GDM1 (cell line): ENCODE measurements at regions not wholly inside any gene's neighbourhood (a gene's known extent, or its start where the extent isn't known, plus 50 kb on each side); places are given as distances from the start of the nearest gene placed in this dataset.

Experiments used
- DNase-seq: peaks from one replicate; lab custom pipeline; 2025; lab: John Stamatoyannopoulos, UW

DNA sequence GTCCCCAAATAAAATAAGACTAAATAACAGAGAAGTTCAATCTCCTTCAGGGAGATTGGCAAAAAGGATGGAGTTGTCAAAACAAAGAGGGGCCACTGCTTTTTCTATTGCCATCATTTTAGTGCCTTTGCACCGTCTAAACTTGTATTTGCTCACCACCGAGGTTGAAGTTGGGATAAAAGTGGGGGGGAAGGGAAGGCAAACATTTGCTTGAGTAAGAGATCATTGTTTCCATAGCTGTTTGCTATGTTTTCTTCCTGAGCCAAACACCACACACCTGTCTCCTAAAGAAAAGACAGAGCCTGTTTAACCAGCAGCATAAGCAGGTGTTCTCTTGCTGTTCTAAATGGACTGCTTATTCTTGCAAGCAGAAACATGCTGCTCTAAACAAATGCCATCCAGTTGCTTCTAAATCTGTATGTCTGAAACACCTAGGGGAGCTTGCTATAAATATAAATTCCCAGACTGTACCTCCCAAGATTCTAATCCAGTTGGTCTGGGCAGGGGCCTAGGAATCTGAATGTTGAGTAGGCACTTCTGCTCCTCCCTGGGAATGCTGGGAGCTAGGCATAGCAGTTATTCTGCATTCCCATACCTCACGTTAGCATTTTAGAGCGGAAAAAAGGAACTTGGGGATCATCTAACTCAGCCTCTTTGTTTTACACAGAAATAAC lies 179.4 kb upstream of the ARL4C start:
- DNase-seq: no peak

DNA sequence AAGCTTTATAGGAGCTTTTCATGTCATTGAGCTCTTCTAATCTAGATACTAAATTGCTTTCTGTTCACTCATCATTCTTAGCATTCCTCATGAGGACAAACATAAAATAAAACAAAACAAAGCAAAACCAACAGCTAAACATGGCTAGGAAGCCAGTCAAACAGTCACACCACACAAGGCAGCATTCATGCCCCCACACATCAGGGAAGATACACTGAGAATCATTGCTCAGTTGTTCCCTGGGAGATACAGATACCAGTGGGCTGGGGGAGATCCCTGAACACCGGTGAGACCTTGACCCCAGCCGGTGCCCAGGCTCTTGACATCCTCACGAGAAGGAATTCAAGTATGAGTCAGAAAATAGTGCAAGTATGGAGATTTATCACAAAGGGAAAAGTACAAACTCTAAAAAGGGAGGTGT lies 177.9 kb upstream of the ARL4C start:
- no peak for DNase-seq

DNA sequence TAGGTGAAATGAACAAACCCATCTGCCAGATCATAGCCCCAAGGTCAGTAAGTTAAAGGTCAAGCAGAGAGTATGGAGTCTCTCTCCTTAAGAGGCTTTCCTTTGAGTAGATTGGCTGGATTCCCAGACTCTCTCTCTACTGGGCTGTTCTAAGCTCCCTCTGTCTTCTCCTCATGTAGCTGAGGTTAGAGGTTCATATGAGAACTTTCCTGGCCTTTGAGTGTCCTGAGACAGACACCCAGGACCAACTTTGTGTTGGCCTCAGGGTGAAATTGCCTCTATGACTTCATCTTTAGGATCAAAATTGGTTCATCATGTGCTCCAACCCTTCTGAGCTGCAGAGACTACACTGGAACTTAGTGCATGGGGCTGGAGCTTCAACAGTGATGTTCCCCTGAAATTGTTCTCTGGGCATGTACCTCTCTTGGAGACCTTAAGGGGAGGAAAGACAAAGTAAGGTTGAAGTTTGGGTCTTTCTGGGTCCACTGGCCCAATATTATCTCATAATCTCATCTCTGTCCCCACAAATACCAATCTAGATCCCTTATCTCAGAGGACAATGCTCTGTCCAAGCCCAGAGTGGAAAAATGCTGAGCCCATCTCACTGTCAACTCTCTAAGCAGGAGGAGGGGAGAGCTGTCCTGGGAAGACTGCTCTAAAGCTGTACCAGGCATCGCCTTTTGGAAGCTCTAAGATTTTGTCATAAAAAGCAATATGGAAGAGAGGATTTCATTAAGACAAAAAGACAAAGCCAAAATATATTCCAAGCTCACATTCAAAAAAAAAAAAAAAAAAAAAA lies 177.3 kb upstream of the ARL4C start:
- no peak for DNase-seq

DNA sequence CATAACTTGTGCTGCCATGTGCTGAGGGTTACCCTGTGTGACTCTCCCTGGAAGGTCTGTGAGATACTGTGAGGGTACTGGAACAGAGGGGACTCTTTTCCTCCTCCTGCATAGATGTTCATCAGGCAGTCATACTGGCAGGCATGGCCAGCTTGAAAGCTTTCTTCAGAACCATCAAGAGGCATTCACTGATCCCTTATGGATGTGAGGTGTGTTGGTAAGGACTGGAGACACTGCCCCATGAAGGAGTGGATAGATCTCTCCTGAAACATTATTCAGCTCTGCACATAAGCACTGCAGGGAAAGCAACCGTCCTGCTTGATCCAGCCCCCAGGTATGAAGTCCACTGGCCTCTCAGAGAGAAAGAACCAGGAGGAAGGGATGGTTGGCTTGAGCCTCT lies 176.6 kb upstream of the ARL4C start:
- no peak for DNase-seq

DNA sequence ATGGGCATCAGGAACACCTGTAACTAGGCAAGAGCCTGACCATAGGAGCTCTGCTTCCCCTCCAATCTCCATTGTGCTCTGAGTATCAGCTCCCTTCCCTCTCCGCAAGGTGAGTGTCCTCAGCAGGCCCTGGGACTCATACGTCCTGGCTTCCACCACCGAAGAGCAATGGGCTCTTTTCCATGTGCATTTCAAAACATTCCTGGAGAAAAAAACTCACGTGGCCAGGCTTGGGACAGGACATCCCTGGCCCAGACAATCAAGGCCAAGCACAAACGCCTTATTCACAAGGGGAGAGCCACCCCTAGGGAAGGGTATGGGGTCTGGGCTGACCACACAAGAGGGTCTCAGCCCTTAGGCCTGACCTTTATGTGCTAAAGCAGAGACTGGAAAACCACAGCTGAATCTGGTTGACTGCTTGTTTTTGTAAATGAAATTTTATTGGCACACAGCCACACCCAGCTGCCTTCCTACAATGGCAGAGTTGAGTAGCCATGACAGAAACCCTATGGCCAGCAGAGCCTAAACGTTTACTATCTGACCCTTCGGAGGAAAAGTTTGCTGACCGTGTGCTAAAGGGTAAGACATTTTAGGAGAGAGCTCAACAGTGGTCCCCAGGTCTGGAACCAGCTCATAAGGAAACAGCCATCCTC lies 175.7 kb upstream of the ARL4C start:
- DNase-seq: no peak

DNA sequence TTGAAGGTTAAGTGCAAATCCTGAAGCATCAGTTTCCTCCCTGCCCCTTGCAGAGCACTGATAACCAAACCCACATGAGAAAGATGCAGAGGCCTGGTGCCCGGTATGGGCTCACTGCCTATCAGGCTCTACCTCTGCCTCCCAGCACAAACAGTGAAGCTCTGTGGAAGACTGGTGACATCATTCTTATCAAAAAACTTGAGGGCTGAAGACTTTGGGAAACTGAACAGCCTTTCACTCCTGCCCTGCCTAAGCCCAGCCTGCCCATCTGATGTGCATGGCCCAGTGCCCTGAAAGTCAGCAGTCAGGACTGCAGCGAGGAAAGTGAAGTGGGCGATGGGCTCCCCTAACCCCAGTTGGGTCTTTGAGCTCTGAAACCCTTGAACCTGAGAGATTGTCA lies 174.8 kb upstream of the ARL4C start:
- DNase-seq: no peak

DNA sequence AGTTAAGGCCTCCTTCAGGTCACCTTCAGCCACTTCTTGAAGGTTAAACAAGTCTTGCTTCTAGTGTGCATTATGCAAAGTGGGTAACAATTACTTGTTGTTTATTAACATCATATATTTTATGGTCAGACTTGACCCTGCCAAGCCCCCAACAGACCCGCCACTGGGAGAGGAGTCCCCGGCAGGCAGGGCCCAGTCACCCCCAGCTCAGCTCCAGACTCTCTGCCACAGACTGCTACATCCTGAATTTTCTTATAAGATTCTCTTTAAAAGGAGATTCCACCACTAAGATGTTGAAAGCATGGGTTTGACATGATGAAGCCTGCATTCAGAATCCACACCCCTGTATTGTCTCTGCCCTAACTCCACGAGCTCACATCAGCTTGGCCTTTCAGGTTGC lies 174.3 kb upstream of the ARL4C start:
- no peak for DNase-seq

DNA sequence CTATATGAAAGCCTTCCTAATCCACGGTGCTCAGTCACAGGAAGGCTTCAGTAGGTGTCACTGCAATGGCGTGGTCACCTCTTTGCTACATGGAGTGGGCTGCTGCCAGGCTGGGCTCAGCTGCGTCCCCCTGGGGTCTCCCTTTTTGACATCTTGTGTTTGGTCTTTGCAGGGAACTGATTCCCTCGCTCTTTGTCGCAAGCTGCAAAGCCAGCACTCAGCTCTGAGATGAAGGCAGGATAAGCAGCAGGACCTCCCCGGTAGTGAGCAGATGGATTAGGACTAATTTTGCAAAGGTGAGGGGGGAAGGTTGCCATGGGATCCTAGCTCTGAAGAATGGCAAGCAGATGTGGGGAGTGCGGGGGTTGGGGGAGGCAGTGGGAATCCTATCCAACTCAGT lies 173.9 kb upstream of the ARL4C start:
- no peak for DNase-seq

DNA sequence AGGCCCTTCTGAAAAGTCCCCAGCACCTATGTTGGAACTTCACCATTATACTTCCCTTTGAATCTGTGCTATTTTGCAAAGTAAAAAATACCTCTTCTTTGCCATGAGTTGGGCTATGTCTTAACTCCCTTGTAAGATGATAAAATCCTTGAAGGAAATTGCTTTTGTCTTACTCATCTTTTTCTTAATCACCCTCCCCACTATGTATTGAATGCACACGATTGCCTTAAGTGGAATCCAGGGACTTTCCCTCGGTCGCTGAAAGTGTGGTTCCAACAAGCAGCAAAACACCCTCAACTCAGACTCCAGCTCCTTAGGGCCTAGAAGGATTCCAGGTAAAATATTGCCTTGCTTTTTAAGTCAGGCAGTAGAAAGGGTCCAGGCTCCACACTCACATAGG lies 173.2 kb upstream of the ARL4C start:
- no peak for DNase-seq

DNA sequence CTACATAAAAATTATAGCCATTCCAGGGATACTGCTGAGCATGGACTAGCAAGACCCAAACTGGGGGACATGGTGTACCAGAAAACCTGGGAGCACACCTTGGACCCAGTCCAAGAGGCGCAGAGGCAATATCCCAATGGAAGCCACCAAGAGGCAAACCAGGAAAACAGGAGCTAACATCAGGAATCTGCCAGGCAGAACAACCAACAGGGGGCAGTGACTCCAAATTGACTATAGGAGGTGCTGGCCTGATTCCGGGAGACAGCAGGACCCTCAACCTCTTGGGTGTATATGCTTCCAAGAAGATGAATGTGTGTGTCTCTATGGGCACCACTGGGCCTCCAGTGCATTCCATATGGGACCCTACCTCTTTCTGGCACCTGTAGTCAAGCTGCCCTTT lies 172.7 kb upstream of the ARL4C start:
- no peak for DNase-seq

DNA sequence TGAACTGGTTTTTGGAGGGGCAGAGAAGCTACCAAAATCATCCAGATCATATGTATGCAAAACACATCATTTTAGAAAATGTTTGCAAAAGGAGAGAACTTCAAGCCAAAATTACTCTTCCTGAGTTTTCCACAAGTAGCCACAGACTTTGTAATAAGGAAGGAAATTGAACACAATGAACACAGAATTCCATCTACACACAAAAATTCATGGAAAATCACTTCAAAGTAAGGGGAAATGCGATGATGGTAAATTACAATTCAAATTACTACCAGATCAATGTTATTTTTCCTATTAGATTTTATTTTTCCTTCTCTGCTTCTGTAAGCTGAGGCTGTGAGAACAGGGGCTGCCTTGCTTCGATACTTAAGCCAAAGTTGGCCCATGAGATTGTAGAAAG lies 172.1 kb upstream of the ARL4C start:
- DNase-seq: no peak

DNA sequence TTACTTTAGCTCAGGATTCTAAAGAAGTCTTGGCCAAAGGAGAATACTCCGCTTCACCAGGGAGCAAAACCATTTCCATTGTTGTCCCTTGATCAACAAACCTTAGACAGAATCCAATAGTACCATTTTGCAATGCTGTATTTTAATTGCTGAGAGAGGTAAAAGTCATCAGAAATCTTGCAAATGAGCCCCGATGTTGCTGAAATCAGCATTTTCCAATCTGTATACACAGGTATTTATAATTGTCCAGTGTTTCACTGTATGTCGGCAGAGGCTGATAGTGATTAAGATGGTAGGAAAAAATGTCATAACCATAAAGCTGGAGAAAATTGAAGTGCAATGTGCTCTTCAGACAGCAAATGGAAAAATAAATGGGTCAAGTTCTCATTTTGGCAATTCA lies 170.0 kb upstream of the ARL4C start:
- DNase-seq: no peak

DNA sequence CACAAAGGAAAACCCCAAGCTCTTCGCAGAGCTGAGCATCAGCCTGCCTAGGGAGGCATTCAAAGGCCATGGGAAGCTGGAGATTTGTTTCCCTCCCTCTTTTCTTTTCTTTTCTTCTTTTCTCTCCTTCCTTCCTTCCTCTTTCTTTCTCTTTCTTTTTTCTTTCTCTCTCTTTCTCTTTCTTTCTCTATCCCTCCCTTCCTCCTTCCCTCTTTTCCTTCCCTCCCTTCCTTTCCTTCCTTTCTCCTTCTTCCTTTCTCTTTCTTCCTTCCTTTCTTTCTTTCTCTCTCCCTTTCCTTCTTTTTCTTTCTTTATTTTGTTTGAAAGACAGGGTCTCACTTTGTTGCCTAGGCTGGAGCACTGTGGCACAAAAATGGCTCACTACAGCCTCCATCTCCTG lies 168.4 kb upstream of the ARL4C start:
- DNase-seq: no peak

DNA sequence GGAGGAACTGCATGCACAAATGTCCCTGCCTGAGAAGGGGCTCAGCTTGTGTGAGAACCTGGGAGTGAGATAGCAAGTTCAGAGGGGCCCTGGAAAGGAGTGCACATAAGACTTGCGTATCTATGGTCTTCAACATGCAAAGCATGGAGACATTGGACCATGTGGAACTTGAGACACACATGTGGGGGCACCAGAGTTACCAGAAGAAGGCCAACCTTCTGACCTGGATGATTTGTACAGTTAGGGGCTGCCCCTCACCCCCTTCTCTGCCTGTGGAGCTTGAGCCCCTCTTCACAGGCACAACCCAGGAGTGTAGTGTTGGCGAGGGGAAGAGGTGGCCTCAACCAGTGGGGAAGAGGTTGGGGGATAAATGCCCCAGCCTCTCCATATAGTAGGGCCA lies 165.0 kb upstream of the ARL4C start:
- DNase-seq: no peak

DNA sequence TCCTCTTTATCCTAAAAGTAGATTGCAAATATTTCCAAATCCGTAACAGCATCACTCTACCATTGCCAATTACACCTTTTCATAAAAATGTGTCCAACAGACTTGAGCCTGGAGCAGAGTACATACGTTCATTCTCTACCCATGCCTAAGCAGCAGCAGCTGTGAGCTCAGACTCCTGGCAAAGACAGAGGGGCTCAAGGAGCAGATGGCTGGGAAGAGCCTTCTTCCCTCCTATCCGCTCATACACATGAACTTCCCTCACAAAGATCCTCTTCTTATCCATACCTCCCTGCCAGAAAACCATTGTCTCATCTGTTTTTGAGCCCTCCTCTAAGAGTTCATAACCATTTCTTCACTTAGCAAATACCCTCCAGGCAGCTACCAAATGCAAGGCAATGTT lies 164.3 kb upstream of the ARL4C start:
- no peak for DNase-seq

DNA sequence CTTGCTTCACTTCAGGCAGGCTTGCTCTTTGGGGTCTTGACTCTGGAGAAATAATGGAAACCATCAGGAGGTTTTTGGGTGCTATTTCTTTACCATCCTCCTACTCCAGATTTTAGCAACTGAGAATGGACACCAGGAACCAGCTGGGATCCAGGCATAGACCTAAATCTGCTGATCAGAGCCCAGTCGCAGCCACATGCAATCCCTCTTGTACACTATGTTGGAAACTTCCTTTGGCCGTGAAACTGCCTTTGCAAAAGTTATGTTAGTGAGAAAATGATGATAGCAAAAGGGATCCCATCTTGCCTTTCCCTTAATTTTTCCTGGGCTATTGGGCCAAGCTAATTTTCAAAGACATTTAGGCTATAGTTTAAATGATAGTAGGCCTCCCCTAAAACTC lies 158.8 kb upstream of the ARL4C start:
- no peak for DNase-seq

DNA sequence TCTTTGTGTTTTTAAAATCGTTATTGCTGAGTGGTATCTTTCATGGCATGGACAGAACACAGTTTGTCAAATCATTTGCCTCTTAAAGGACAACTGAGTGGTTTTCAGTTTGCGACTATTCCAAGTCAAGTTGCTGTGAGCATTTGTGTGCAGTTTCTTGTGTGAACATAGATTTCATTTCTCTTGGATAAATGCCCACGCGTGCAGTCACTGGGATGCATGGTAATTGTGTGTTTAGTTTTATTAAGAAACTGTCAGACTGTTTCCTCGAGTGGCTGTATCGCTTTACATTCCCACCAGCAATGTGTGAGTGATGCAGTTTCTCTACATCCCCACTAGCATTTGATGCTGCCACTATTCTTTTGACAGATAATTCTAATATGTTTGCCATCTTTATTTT lies 154.0 kb upstream of the ARL4C start:
- DNase-seq: no peak

DNA sequence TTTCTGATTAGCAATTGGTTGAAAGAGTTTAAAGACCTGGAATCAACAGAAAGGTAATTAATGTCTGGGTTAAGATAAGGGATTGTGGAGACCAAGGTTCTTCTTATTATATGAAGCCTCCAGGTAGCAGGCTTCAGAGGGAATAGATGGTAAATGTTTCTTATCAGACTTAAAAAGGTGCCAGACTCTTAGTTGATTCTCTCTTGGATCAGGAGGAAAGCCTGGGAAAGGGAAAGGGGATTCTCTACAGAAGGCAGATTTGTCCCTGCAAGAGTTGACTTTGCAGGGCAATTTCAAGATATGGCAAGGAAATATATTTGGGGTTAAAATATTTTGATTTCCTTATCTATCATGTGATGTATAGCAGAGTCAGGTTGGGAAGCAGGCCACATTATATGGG lies 153.1 kb upstream of the ARL4C start:
- no peak for DNase-seq

DNA sequence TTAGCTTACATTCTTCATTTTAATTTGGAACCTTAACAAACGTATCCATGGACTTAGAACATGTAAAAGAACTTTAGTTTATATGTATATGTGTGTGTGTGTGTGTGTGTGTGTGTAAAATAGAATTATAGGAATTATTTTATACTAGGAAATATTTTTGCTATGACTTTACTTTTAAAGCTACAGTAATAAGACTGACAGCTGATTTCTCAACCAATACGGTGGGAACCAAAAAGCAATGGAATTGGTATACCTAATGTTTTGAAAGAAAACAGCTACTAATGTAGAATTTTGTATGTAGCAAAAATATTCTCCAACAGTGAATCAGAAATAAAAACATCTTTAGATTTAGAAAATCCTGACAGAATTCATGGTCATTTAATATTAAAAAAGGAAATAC lies 146.5 kb upstream of the ARL4C start:
- DNase-seq: no peak

DNA sequence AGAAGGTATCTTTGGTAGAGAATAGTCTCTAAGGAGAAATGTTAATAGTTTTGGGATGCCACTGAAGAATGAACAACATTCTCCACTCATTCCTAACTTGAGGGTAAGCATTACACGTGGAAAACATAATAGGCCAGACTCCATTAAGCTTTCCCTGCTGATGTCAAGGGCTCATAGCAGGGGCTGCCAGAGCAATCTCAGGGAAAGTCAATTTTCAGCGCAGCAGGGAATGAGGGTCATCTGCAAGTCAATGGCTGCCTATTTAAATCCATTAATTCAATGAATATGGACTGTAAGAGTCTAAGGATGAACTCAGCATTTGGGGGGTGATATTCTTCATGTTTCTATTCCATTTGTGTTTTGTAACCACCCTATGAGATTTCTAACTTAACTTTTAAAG lies 144.2 kb upstream of the ARL4C start:
- no peak for DNase-seq

DNA sequence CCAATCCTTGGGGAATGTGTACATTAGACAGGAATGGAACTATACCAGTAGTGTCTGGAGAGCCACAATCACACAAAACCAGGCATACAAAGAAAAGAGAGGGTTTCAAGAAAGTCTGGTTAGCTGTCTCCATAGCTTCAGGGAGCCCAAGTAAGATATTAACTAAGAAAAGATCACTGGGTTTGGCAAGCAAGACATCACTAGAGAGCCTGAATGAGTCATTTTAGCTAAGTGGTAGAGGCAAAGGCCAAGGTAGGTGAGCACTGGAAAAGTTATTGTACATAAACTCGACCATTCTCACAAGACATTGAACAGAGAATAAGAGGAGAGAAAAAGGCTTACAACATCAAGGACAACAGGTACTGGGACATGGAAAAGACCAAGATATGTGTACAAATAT lies 143.8 kb upstream of the ARL4C start:
- DNase-seq: no peak

DNA sequence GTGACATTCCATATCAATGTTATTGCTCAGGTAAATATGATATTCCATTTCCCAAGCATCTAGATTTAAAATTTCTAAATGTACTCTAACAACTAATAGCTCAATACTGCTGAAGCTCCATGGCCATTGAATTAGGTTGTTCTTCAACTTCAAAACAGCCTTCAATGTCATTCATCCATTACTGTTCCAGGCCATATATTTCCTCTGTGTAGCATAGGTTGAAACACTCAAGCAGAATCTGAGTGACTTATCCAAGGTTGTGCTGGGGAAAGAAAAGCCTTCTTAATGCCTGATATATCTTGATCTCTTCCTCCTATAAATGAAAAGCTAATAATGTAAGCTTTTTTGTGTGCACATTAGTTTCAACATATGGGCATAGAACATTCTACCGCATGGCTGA lies 142.1 kb upstream of the ARL4C start:
- DNase-seq: no peak

DNA sequence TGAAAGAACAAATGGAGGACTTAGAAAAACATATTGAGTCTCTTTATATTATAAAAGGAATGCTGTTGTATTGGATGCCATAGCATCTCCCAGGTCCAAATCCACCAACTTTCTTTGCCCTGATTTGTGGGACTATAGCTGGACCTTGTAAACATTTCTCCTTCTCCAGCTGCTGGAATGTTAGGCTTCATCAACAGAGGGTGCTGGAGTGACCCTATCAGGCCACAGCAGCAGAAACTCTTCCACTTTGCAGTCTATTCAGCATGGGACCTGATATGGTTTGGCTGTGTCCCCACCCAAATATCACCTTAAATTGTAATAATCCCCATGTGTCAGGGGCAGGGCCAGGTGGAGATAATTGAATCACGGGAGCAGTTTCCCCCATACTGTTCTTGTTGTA lies 138.4 kb upstream of the ARL4C start:
- no peak for DNase-seq
